H9 (cell line): ENCODE measurements at regions not wholly inside any gene's neighbourhood (a gene's known extent, or its start where the extent isn't known, plus 50 kb on each side); places are given as distances from the start of the nearest gene placed in this dataset.

Experiments
- DNase-seq: peaks from one replicate; pipeline ENCODE4 v3.0.0-alpha.2; 2017
- H2AFZ ChIP-seq: one replicate; pipeline ENCODE4 v1.6.1; 2013; ENCODE audit warnings: mild to moderate bottlenecking, low read length, control low read depth, moderate library complexity
- H2AK5ac ChIP-seq: 2 replicates; pipeline ENCODE4 v1.6.1; 2013; ENCODE audit warnings: low read length, control low read depth, mixed read lengths; ENCODE audit not compliant: insufficient read length
- H2BK120ac ChIP-seq: one replicate; pipeline ENCODE4 v1.6.1; 2013; ENCODE audit warnings: low read depth, mild to moderate bottlenecking, low read length, control low read depth, inconsistent platforms; ENCODE audit not compliant: poor library complexity, severe bottlenecking
- H2BK12ac ChIP-seq: 2 replicates; pipeline ENCODE4 v1.6.1; 2013; ENCODE audit warnings: low read length, control low read depth, mixed read lengths, low read depth; ENCODE audit not compliant: insufficient read length
- H2BK15ac ChIP-seq: 2 replicates; pipeline ENCODE4 v1.6.1; 2013; ENCODE audit warnings: low read depth, low read length, control low read depth
- H2BK20ac ChIP-seq: one replicate; pipeline ENCODE4 v1.6.1; 2013; ENCODE audit warnings: low read depth, mild to moderate bottlenecking, low read length, control low read depth, inconsistent platforms; ENCODE audit not compliant: poor library complexity, severe bottlenecking
- H2BK5ac ChIP-seq: 2 replicates; pipeline ENCODE4 v1.6.1; 2013; ENCODE audit warnings: low read length, control low read depth, mixed read lengths; ENCODE audit not compliant: insufficient read length
- H3K14ac ChIP-seq: 2 replicates; pipeline ENCODE4 v1.6.1; 2013; ENCODE audit warnings: low read length, control low read depth; ENCODE audit not compliant: insufficient read depth
- H3K18ac ChIP-seq: 2 replicates; pipeline ENCODE4 v1.6.1; 2013; ENCODE audit warnings: low read depth, mild to moderate bottlenecking, mixed read lengths, low read length, control low read depth; ENCODE audit not compliant: insufficient read length
- H3K23ac ChIP-seq: 2 replicates; pipeline ENCODE4 v1.6.1; 2013; ENCODE audit warnings: low read length, control low read depth, mixed read lengths, low read depth; ENCODE audit not compliant: insufficient read length
- H3K23me2 ChIP-seq: 2 replicates; pipeline ENCODE4 v1.6.1; 2013; ENCODE audit warnings: low read depth, mild to moderate bottlenecking, mixed read lengths, low read length, control low read depth; ENCODE audit not compliant: insufficient read length, poor library complexity, severe bottlenecking
- H3K27ac ChIP-seq: 2 replicates; pipeline ENCODE4 v1.5.1; 2013; ENCODE audit warnings: low read length, control low read depth, mixed read lengths, low read depth; ENCODE audit not compliant: insufficient read length
- H3K27me3 ChIP-seq: 2 replicates; pipeline ENCODE4 v1.6.1; 2013; ENCODE audit warnings: low read length, control low read depth, inconsistent platforms; ENCODE audit not compliant: insufficient read depth
- H3K4ac ChIP-seq: 2 replicates; pipeline ENCODE4 v1.6.1; 2013; ENCODE audit warnings: low read depth, mild to moderate bottlenecking, control low read depth, inconsistent platforms, low read length, moderate library complexity
- H3K4me1 ChIP-seq: 2 replicates; pipeline ENCODE4 v1.6.1; 2013; ENCODE audit warnings: low read length, control low read depth, inconsistent platforms; ENCODE audit not compliant: insufficient read depth
- H3K4me2 ChIP-seq: 2 replicates; pipeline ENCODE4 v1.6.1; 2013; ENCODE audit warnings: low read length, control low read depth, mixed read lengths; ENCODE audit not compliant: insufficient read length, insufficient read depth
- H3K56ac ChIP-seq: 2 replicates; pipeline ENCODE4 v1.6.1; 2013; ENCODE audit warnings: low read depth, mild to moderate bottlenecking, mixed read lengths, low read length, control low read depth; ENCODE audit not compliant: insufficient read length
- H3K79me1 ChIP-seq: 2 replicates; pipeline ENCODE4 v1.6.1; 2013; ENCODE audit warnings: low read depth, mild to moderate bottlenecking, moderate library complexity, low read length, control low read depth, inconsistent platforms; ENCODE audit not compliant: insufficient read depth, poor library complexity, severe bottlenecking
- H3K79me2 ChIP-seq: 2 replicates; pipeline ENCODE4 v1.6.1; 2013; ENCODE audit warnings: low read length, control low read depth, inconsistent platforms; ENCODE audit not compliant: insufficient read depth
- H3K9ac ChIP-seq: 2 replicates; pipeline ENCODE4 v1.6.1; 2013; ENCODE audit warnings: low read length, control low read depth, mixed read lengths; ENCODE audit not compliant: insufficient read length; ENCODE audit errors: extremely low read depth
- H3K9me3 ChIP-seq: one replicate; pipeline ENCODE4 v1.6.1; 2013; ENCODE audit warnings: low read depth, low read length, inconsistent platforms; ENCODE audit not compliant: control insufficient read depth
- H3T11ph ChIP-seq: one replicate; pipeline ENCODE4 v1.6.1; 2013; ENCODE audit warnings: mild to moderate bottlenecking, low read length, control low read depth, inconsistent platforms
- H4K20me1 ChIP-seq: one replicate; pipeline ENCODE4 v1.6.1; 2013; ENCODE audit not compliant: control insufficient read depth, insufficient read length, insufficient read depth
- H4K5ac ChIP-seq: 2 replicates; pipeline ENCODE4 v1.6.1; 2013; ENCODE audit warnings: low read depth, mild to moderate bottlenecking, mixed read lengths, low read length, control low read depth; ENCODE audit not compliant: insufficient read length
- H4K8ac ChIP-seq: replicated peaks from 2 replicates; pipeline ENCODE4 v1.6.1; 2013; ENCODE audit warnings: low read length, control low read depth, mixed read lengths, low read depth; ENCODE audit not compliant: insufficient read length
- H4K91ac ChIP-seq: 2 replicates; pipeline ENCODE4 v1.6.1; 2013; ENCODE audit warnings: low read depth, mild to moderate bottlenecking, moderate library complexity, mixed read lengths, low read length, control low read depth; ENCODE audit not compliant: insufficient read length
- H3K27ac Mint-ChIP-seq, 3 experiments: 2 replicates in 2 of 3; 3 replicates in 1 of 3; pipeline ENCODE4 v1.8.0; 2020 to 2021; ENCODE audit warnings: mixed read lengths in 3 of 3, mild to moderate bottlenecking in 1 of 3, moderate library complexity in 1 of 3
- H3K27me3 Mint-ChIP-seq: 2 replicates; pipeline ENCODE4 v1.8.0; 2021; ENCODE audit warnings: low read depth, mild to moderate bottlenecking, moderate library complexity, mixed read lengths
- H3K36me3 Mint-ChIP-seq, 3 experiments: 2 replicates in 2 of 3; 3 replicates in 1 of 3; pipeline ENCODE4 v1.8.0; 2020 to 2021; ENCODE audit warnings: low read depth in 3 of 3, mixed read lengths in 3 of 3; ENCODE audit not compliant: insufficient read depth in 1 of 3
- H3K4me1 Mint-ChIP-seq, 2 experiments: 2 replicates each; pipeline ENCODE4 v1.8.0; 2020; ENCODE audit warnings: mixed read lengths in 2 of 2
- H3K4me3 Mint-ChIP-seq, 2 experiments: 2 replicates in 1 of 2; 3 replicates in 1 of 2; pipeline ENCODE4 v1.8.0; 2020 to 2021; ENCODE audit warnings: mild to moderate bottlenecking in 2 of 2, mixed read lengths in 2 of 2, moderate library complexity in 1 of 2
- H3K9me3 Mint-ChIP-seq, 2 experiments: 2 replicates in 1 of 2; 3 replicates in 1 of 2; pipeline ENCODE4 v1.8.0; 2020; ENCODE audit warnings: mild to moderate bottlenecking in 2 of 2, mixed read lengths in 2 of 2, moderate library complexity in 1 of 2
- WGBS: extraction: QIAGEN DNeasy Blood & Tissue Kit; methylation state at CpG from one replicate; pipeline ENCODE4 v1.1.7; 2013; ENCODE audit warnings: missing lambda C conversion rate, low lambda C conversion rate, mixed read lengths; ENCODE audit not compliant: insufficient read length; ENCODE audit errors: extremely low coverage; 5-methylcytosine and 5-hydroxymethylcytosine counted together
- TF ChIP-seq, protein P1 (sequence below): fragments of 200-600 bp; sonication (generic); conservative IDR thresholded peaks from 3 replicates; pipeline ENCODE4 v1.8.0; 2021; ENCODE audit warnings: antibody characterized with exemption, mild to moderate bottlenecking

DNA sequence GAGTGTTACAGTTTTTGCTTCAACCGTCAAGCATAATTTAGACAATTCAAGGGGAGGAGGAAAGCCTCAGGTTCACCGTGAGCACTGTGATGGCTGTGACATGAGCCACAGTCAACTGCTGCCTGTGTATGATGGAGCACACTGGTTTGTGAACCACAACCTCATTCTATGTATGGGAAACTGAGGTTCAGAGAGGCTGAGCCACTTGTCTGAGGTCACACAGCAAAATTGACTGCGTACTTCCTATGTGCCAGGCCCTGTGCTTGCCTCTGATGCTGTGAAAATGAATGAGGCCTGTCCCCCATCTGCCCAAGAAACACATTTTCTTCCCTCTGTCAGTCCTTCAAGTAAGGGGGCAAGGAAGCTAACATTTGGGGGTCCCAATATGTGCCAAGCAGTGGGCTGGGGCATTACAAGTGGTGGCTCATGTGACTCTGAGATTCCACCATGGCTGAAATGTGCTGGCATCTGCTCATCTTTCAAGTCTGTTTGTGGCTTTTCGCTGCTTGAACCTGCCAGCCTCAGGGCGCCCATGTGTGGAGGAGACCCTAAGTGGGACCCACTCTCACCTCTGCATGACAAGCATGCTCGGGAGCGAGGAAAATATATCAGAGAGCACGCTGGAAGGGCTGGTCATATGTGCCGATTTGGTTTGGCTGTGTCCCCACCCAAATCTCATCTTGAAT is 79.7 kb downstream of the ADRA2C start:
- no peak overlapping the region for H3K4me2 ChIP-seq
- H3T11ph ChIP-seq: no peak overlapping the region
- no peak overlapping the region for H3K56ac ChIP-seq
- no peaks in the 10 kb centered on the region for H3K4me1 ChIP-seq
- no peak overlapping the region for H2AFZ ChIP-seq
- no peak overlapping the region for H3K4ac ChIP-seq
- WGBS: no CpG with 5 or more reads among the region's 9 CpGs
- no peak overlapping the region for H3K27ac ChIP-seq
- H3K18ac ChIP-seq: no peak overlapping the region
- no peak overlapping the region for H4K8ac ChIP-seq
- no peaks in the 10 kb centered on the region for H3K79me1 ChIP-seq
- H3K4me1 Mint-ChIP-seq: peaks cover 19 to 21% of the 10 kb centered on the region in 2 experiments
- H3K36me3 Mint-ChIP-seq: peaks cover 13 to 15% (median 15%) of the 10 kb centered on the region in 3 experiments; a peak in 6 of 7 replicates
- H3K9me3 Mint-ChIP-seq: peaks cover 10 to 18% of the 10 kb centered on the region in 2 experiments
- H2BK15ac ChIP-seq: no peak overlapping the region
- no peak overlapping the region; the same call in 1 of the 2 replicates for H3K14ac ChIP-seq
- H2BK20ac ChIP-seq: no peak overlapping the region
- H2AK5ac ChIP-seq: no peak overlapping the region
- no peak overlapping the region for H3K4me3 Mint-ChIP-seq
- no peaks in the 10 kb centered on the region for H3K23me2 ChIP-seq
- H2BK12ac ChIP-seq: no peak overlapping the region
- no peak overlapping the region for H2BK120ac ChIP-seq
- H4K91ac ChIP-seq: no peak overlapping the region
- no peak for DNase-seq
- H3K9ac ChIP-seq: no peak overlapping the region
- H3K79me2 ChIP-seq: no peaks in the 10 kb centered on the region
- peaks cover 41% of the 10 kb centered on the region for H3K27me3 Mint-ChIP-seq
- H2BK5ac ChIP-seq: no peak overlapping the region
- no peak overlapping the region for H4K5ac ChIP-seq
- H4K20me1 ChIP-seq: no peaks in the 10 kb centered on the region
- H3K27me3 ChIP-seq: no peaks in the 10 kb centered on the region
- no peaks in the 10 kb centered on the region for H3K9me3 ChIP-seq
- TF ChIP-seq, protein P1, sequence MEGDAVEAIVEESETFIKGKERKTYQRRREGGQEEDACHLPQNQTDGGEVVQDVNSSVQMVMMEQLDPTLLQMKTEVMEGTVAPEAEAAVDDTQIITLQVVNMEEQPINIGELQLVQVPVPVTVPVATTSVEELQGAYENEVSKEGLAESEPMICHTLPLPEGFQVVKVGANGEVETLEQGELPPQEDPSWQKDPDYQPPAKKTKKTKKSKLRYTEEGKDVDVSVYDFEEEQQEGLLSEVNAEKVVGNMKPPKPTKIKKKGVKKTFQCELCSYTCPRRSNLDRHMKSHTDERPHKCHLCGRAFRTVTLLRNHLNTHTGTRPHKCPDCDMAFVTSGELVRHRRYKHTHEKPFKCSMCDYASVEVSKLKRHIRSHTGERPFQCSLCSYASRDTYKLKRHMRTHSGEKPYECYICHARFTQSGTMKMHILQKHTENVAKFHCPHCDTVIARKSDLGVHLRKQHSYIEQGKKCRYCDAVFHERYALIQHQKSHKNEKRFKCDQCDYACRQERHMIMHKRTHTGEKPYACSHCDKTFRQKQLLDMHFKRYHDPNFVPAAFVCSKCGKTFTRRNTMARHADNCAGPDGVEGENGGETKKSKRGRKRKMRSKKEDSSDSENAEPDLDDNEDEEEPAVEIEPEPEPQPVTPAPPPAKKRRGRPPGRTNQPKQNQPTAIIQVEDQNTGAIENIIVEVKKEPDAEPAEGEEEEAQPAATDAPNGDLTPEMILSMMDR: no peak
- no peak overlapping the region for H3K23ac ChIP-seq
- H3K27ac Mint-ChIP-seq: no peak overlapping the region; a peak in 1 of 7 replicates
